Pancreas (tissue), 10 donors: ENCODE measurements at regions not wholly inside any gene's neighbourhood (a gene's known extent, or its start where the extent isn't known, plus 50 kb on each side); places are given as distances from the start of the nearest gene placed in this dataset.

Source experiments
- ATAC-seq, 4 donors: fragments of 200-7000 bp; cut with Tn5 transposase; one replicate each; pipeline versions ENCODE4 v1.8.0 to v1.9.1; 2020; ENCODE audit warnings: mild to moderate bottlenecking in 4 of 4, moderate library complexity in 4 of 4
- DNase-seq, 6 donors: peaks; one replicate each; pipeline ENCODE4 v3.0.0-alpha.2; 2020
- FAIRE-seq: peaks from 2 replicates; lab custom pipeline; 2012; peaks lifted over from hg19 to GRCh38; lab: Jason Lieb, UNC
- H3K27ac ChIP-seq, 4 donors: fragments of 200-600 bp; sonication (generic); 1 replicate in 3 of 4; 2 replicates in 1 of 4; pipeline versions ENCODE4 v1.5.0 to v1.8.0; 2020
- H3K27me3 ChIP-seq, 4 donors: fragments of 200-600 bp; one replicate each; pipeline ENCODE4 v1.8.0; 2021
- H3K36me3 ChIP-seq, 3 donors: fragments of 200-600 bp; sonication (generic) in 1 of 3; one replicate each; pipeline versions ENCODE4 v1.5.0 to v1.8.0; 2020 to 2021
- H3K4me1 ChIP-seq, 3 donors: fragments of 200-600 bp; one replicate each; pipeline ENCODE4 v1.8.0; 2021
- H3K4me3 ChIP-seq, 4 donors: fragments of 200-600 bp; sonication (generic) in 2 of 4; one replicate each; pipeline versions ENCODE4 v1.5.0 to v1.8.0; 2020 to 2021
- H3K9me3 ChIP-seq, 4 donors: fragments of 200-600 bp; one replicate each; pipeline ENCODE4 v1.8.0; 2021
- WGBS, 2 donors: extraction: QIAGEN DNeasy Blood & Tissue Kit; methylation state at CpG; one replicate each; pipeline ENCODE4 v1.1.7; 2013; 5-methylcytosine and 5-hydroxymethylcytosine counted together
- intact Hi-C, 3 donors: fragments of 100-400 bp; cut with DNase I; formaldehyde crosslinking; loops; one replicate each; pipeline versions ENCODE4 v1.11.1 to v1.14.2; 2022
- TF ChIP-seq, protein P1 (sequence below), 4 donors: fragments of 200-600 bp; sonication (generic) in 3 of 4; IDR thresholded peaks; one replicate each; pipeline versions ENCODE4 v1.5.0 to v1.8.0; 2021; ENCODE audit warnings: antibody characterized with exemption in 4 of 4
- donor health status: healthy with polysubstance abuse.
- donor health status: DM: no; HTN: no; CAD: no; lungs with moderate emphysema.
- donor health status: DM: no; HTN: no; CAD: no.
- donor health status: control.
- donor health status: control.
- donor health status: Bipolar disorder and iron deficiency.
- donor health status: DM: yes; HTN: yes; CAD: no.
- donor health status: DM: no; HTN: no; CAD: no.
- donor health status: DM: no; HTN: no; CAD: no.
- donor health status: DM: yes; HTN: yes; CAD: no.

DNA sequence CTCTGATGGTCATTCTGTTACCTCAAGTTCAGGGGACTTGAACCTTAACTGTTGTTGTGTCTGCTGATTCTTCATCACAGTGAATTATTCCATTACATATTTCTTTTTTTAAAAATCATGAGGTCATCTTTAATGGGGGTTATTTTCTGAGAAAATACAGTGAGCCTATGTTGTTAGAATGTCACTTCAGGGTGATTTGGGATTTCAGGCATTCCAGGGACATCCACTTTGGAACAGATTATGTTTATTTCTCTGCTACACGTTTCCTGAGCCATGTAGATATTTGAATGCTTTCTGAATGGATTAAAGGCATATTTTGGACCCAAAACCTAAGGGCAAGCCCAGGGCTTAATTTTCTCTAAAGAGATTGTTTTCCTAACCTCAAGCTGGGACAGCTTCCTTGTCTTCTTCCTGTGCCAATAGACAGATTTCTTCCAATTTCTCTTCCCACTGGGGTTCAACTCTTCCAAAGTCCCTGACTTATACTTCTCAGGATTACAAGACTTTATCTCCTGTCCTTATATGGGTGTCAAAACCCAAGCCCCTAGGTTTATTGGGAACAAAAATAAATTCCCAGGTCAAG, 271.7 kb downstream of the ARHGAP12 start:
- intact Hi-C loops: no loop called here
- TF ChIP-seq, protein P1, sequence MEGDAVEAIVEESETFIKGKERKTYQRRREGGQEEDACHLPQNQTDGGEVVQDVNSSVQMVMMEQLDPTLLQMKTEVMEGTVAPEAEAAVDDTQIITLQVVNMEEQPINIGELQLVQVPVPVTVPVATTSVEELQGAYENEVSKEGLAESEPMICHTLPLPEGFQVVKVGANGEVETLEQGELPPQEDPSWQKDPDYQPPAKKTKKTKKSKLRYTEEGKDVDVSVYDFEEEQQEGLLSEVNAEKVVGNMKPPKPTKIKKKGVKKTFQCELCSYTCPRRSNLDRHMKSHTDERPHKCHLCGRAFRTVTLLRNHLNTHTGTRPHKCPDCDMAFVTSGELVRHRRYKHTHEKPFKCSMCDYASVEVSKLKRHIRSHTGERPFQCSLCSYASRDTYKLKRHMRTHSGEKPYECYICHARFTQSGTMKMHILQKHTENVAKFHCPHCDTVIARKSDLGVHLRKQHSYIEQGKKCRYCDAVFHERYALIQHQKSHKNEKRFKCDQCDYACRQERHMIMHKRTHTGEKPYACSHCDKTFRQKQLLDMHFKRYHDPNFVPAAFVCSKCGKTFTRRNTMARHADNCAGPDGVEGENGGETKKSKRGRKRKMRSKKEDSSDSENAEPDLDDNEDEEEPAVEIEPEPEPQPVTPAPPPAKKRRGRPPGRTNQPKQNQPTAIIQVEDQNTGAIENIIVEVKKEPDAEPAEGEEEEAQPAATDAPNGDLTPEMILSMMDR (IDR thresholded peaks at IDR 0.05): no peak
- Histone ChIP-seq H3K4me1 (no peaks in the 10 kb centered on the region), H3K27me3 (no peaks in the 10 kb centered on the region), H3K4me3 (no peak overlapping the region), H3K9me3 (no peaks in the 10 kb centered on the region), H3K36me3 (no peaks in the 10 kb centered on the region), H3K27ac (no peak overlapping the region)
- FAIRE-seq (no peak), DNase-seq (no peak), ATAC-seq (no peak)
- 22 to 25% methylated on average over 1 of the region's 1 CpG for WGBS, 2 donors

GRCh38 chr10:31652038-31652437, 276.6 kb downstream of the ARHGAP12 start:
- H3K9me3 ChIP-seq: no peaks in the 10 kb centered on the region
- H3K27ac ChIP-seq: no peak overlapping the region
- no peaks in the 10 kb centered on the region for H3K27me3 ChIP-seq
- no peak for DNase-seq
- no peaks in the 10 kb centered on the region for H3K4me1 ChIP-seq
- no peaks in the 10 kb centered on the region for H3K36me3 ChIP-seq
- intact Hi-C loops: no loop called here
- H3K4me3 ChIP-seq: no peak overlapping the region
- ATAC-seq: no peak
- TF ChIP-seq, protein P1 (IDR thresholded peaks at IDR 0.05): no peak
- no peak for FAIRE-seq
- 90 to 94% methylated on average over 1 of the region's 1 CpG for WGBS, 2 donors

DNA sequence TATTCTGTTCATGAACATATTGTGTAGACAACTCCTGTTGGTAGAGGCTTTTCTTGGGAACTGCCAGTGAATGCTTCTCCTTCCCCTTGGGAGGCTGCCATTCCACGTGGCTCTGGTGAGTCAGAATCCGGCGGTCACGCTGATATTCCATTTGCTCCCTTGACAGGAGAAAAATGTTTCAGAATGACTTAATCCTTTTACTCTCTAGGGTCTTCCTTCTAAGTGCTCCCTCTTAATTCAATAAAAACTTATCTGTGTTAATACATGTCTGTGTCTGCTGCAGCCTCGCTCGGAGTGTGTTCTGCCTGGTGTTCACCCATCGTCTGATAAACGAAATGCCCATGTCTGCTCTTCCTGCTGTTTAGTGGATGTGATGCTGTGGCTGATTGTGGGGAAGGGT, 278.6 kb downstream of the ARHGAP12 start:
- H3K36me3 ChIP-seq: no peaks in the 10 kb centered on the region
- peak in 3 of 4 donors; percentile 40 to 63 (median 42) for ATAC-seq
- H3K4me1 ChIP-seq: no peaks in the 10 kb centered on the region
- H3K27ac ChIP-seq: no peak overlapping the region
- TF ChIP-seq, protein P1 (IDR thresholded peaks at IDR 0.05): no peak
- FAIRE-seq: peak; percentile 60
- intact Hi-C loops: no loop called here
- H3K9me3 ChIP-seq: no peaks in the 10 kb centered on the region
- H3K4me3 ChIP-seq: no peak overlapping the region
- no peaks in the 10 kb centered on the region for H3K27me3 ChIP-seq
- WGBS, 2 donors: 58 to 74% methylated on average over 8 of the region's 8 CpGs
- peak in 3 of 6 donors; percentile 10 to 19 (median 16) for DNase-seq

DNA sequence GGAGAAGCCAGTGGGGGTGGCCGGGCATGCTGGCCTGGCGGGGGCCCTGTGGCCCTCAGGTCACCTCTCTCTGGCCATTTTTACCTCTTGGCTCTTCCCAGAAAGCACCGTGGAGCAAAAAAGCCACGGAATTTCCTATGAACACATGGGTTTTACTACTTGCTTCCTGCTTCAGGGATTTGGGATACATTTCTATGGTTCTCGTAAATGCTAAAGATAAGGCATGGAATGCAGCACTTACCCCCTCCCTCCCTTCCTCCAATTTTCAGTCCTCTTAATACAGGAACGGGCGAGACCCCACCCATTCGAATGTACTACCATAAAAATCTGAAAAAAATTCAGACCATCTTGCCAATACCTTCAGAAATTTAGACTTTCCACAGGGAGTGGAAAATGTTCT, 279.7 kb downstream of the ARHGAP12 start:
- H3K36me3 ChIP-seq: no peaks in the 10 kb centered on the region
- no peak for ATAC-seq
- no peaks in the 10 kb centered on the region for H3K27me3 ChIP-seq
- WGBS, 2 donors: 63 to 79% methylated on average over 8 of the region's 8 CpGs
- no peaks in the 10 kb centered on the region for H3K4me1 ChIP-seq
- no peak for DNase-seq
- no peak overlapping the region for H3K27ac ChIP-seq
- intact Hi-C loops: no loop called here
- H3K4me3 ChIP-seq: no peak overlapping the region
- H3K9me3 ChIP-seq: no peaks in the 10 kb centered on the region
- TF ChIP-seq, protein P1 (IDR thresholded peaks at IDR 0.05): no peak
- no peak for FAIRE-seq

GRCh38 chr10:31647861-31648260, 280.8 kb downstream of the ARHGAP12 start:
- 78 to 87% methylated on average over 5 of the region's 5 CpGs for WGBS, 2 donors
- DNase-seq (no peak), ATAC-seq (no peak), FAIRE-seq (no peak)
- Histone ChIP-seq H3K4me3 (no peak overlapping the region), H3K27me3 (no peaks in the 10 kb centered on the region), H3K4me1 (no peaks in the 10 kb centered on the region), H3K27ac (no peak overlapping the region), H3K36me3 (no peaks in the 10 kb centered on the region), H3K9me3 (no peaks in the 10 kb centered on the region)
- intact Hi-C loops: no loop called here
- TF ChIP-seq, protein P1 (IDR thresholded peaks at IDR 0.05): no peak
